ENCODE measurements at regions not wholly inside any gene's neighbourhood (a gene's known extent, or its start where the extent isn't known, plus 50 kb on each side); places are given as distances from the start of the nearest gene placed in this dataset.

DNA sequence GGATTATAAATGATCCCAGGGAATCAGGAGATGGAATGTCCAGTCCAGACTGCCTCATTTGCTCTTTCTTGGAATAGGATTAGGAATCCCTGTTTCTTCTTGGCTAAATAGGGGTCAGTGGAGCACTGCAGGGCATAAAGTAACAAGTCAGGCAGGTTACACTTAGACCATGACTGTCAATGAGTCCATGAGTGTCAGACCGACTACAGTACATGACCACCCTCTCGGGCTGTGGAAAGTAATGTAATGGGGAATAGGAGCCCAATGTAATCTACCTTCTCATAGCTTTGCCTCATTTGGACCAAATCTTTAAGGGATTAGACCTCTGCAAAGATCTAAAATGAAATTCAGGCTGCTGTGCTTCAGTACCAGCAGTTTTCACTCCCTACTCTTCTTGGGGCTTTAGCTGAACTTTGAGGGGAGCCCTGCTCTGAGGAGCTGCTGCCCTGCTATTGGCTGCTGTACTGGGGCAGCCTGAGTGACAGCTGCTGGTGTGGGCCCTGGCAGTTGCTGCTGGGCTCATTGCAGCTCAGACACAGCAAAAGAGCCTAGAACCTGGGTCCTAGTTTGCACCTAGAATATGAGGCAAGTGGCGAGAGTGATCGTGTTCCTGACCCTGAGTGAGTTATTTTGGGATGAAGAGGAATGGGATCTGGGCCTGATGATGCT lies 62.2 kb upstream of the OR4E1 start:
- peak overlapping the region; percentile 57 to 74 for H3K27ac Mint-ChIP-seq
- DNase-seq (peak in 9 of 35 experiments; percentile 6 to 44 (median 15)), ATAC-seq (replicated peaks in 1 of 4) (peak; percentile 65 to 85 (median 81))
- 80% methylated on average over 2 of the region's 4 CpGs for WGBS (ENCODE audit: insufficient coverage)
- POLR2A ChIA-PET = no interaction called here
- CTCF ChIA-PET = interaction anchor here in 1 of 2 donors (1.3 kb wide), 1 partner anchor 11 kb away, joined by 3 read pairs; no protein-coding TSS in a partner anchor
- Histone ChIP-seq H3K9me3 (no peaks in the 10 kb centered on the region), H3K27me3 (replicated peaks in 1 of 2; ENCODE audit: control insufficient read depth in 2 of 2, extremely low read depth in 1 of 2, insufficient read depth in 2 of 2, low read length in 1 of 2) (peaks cover 0 to 5% of the 10 kb centered on the region in 2 experiments), H3K4me1 (ENCODE audit: control insufficient read depth in 1 of 2, extremely low read depth in 1 of 2, insufficient read depth in 2 of 2, low read length in 2 of 2) (no peaks in the 10 kb centered on the region), H3K4me3 (ENCODE audit: control insufficient read depth in 1 of 2, extremely low read depth in 1 of 2, low read length in 1 of 2) (peak overlapping the region in 1 of 2 donors; percentile 39), H3K36me3 (ENCODE audit: control insufficient read depth in 2 of 2, extremely low read depth in 1 of 2, insufficient read depth in 1 of 2, low read length in 1 of 2) (no peaks in the 10 kb centered on the region), H3K27ac (ENCODE audit: low read length) (no peak overlapping the region)
- H3K4me1 Mint-ChIP-seq = peaks cover 5 to 9% (median 8%) of the 10 kb centered on the region in 3 donors
- peaks cover 37 to 61% of the 10 kb centered on the region in 2 donors for H3K27me3 Mint-ChIP-seq
- H3K36me3 Mint-ChIP-seq = no peaks in the 10 kb centered on the region
- no peaks in the 10 kb centered on the region for H3K9me3 Mint-ChIP-seq
- peak overlapping the region; percentile 54 to 71 (median 68) for H3K4me3 Mint-ChIP-seq

- ChIA-PET CTCF (interaction anchor here in 1 of 2 donors (1.2 to 1.3 kb wide), 2 partner anchors 12 to 33 kb away, joined by 3 to 4 read pairs; no protein-coding TSS in a partner anchor), POLR2A (no interaction called here)
- no peaks in the 10 kb centered on the region for H3K9me3 ChIP-seq
- Mint-ChIP-seq H3K4me3 (peak overlapping the region; percentile 54 to 71 (median 68)), H3K4me1 (peaks cover 5 to 9% (median 8%) of the 10 kb centered on the region in 3 donors), H3K27ac (peak overlapping the region in 1 of 2 donors; percentile 37), H3K27me3 (peaks cover 33 to 56% of the 10 kb centered on the region in 2 donors), H3K9me3 (no peaks in the 10 kb centered on the region), H3K36me3 (no peaks in the 10 kb centered on the region)
- peak overlapping the region in 1 of 2 donors; percentile 39 for H3K4me3 ChIP-seq (ENCODE audit: control insufficient read depth in 1 of 2, extremely low read depth in 1 of 2, low read length in 1 of 2)
- ATAC-seq (replicated peaks in 1 of 4) (no peak), DNase-seq (peak in 1 of 35 experiments; percentile 27)
- peaks cover 0 to 5% of the 10 kb centered on the region in 2 experiments for H3K27me3 ChIP-seq (replicated peaks in 1 of 2; ENCODE audit: control insufficient read depth in 2 of 2, extremely low read depth in 1 of 2, insufficient read depth in 2 of 2, low read length in 1 of 2)
- H3K36me3 ChIP-seq (ENCODE audit: control insufficient read depth in 2 of 2, extremely low read depth in 1 of 2, insufficient read depth in 1 of 2, low read length in 1 of 2) = no peaks in the 10 kb centered on the region
- no CpG with 5 or more reads among the region's 3 CpGs for WGBS (ENCODE audit: insufficient coverage)
- H3K27ac ChIP-seq (ENCODE audit: low read length) = no peak overlapping the region
- no peaks in the 10 kb centered on the region for H3K4me1 ChIP-seq (ENCODE audit: control insufficient read depth in 1 of 2, extremely low read depth in 1 of 2, insufficient read depth in 2 of 2, low read length in 2 of 2)
Observed at GRCh38 chr14:21735200-21735599, 61.6 kb upstream of the OR4E1 start.

GRCh38 chr14:21734457-21735074 lies 60.9 kb upstream of the OR4E1 start:
- Mint-ChIP-seq H3K27ac (peak overlapping the region; percentile 29 to 62), H3K36me3 (no peaks in the 10 kb centered on the region), H3K4me1 (peaks cover 12 to 16% (median 14%) of the 10 kb centered on the region in 3 donors), H3K27me3 (peaks cover 26 to 50% of the 10 kb centered on the region in 2 donors), H3K4me3 (peak overlapping the region in 2 of 3 donors; percentile 8 to 71), H3K9me3 (no peaks in the 10 kb centered on the region)
- Histone ChIP-seq H3K4me1 (ENCODE audit: control insufficient read depth in 1 of 2, extremely low read depth in 1 of 2, insufficient read depth in 2 of 2, low read length in 2 of 2) (no peaks in the 10 kb centered on the region), H3K36me3 (ENCODE audit: control insufficient read depth in 2 of 2, extremely low read depth in 1 of 2, insufficient read depth in 1 of 2, low read length in 1 of 2) (no peaks in the 10 kb centered on the region), H3K27ac (ENCODE audit: low read length) (no peak overlapping the region), H3K4me3 (ENCODE audit: control insufficient read depth in 1 of 2, extremely low read depth in 1 of 2, low read length in 1 of 2) (no peak overlapping the region), H3K27me3 (replicated peaks in 1 of 2; ENCODE audit: control insufficient read depth in 2 of 2, extremely low read depth in 1 of 2, insufficient read depth in 2 of 2, low read length in 1 of 2) (peaks cover 0 to 3% of the 10 kb centered on the region in 2 experiments), H3K9me3 (no peaks in the 10 kb centered on the region)
- DNase-seq (peak in 18 of 35 experiments; percentile 6 to 85 (median 33)), ATAC-seq (replicated peaks in 1 of 4) (peak; percentile 44 to 60 (median 50))
- CTCF ChIA-PET = interaction anchor here in 1 of 2 donors (0.7 to 1.2 kb wide), 5 partner anchors 9 to 34 kb away, joined by 3 to 5 read pairs (median 4); no protein-coding TSS in a partner anchor
- POLR2A ChIA-PET = interaction anchor here in 1 of 2 donors (0.6 kb wide), 1 partner anchor 266 kb away, joined by 3 read pairs; no protein-coding TSS in a partner anchor
- 17% methylated on average over 1 of the region's 7 CpGs for WGBS (ENCODE audit: insufficient coverage)

DNA sequence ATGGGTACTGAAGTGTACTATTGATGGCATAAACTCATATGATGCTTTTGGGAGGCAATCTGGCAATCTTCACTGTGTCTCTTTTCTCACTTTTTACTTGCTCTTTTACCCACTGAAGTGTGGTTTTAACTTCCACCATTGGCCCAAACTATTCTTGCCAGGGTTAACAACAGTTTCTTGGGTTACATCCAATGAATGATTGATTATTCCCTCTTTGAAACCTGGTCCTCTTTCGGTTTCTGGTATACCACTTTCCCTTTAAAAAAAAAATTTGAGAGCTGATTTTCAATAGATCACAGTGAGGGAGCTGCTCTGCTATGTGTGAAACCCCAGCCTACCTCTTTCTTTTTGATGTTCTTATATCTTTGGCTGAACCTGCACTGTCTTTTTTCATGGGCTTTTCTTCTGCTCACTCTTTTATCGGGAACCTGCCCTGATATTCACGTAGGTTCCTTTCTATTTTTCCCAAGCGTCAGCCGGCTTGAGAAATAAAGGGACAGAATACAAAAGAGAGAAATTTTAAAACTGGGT lies 56.1 kb upstream of the OR4E1 start:
- ChIA-PET CTCF (interaction anchor here in 1 of 2 donors (0.7 to 1.4 kb wide), 2 partner anchors 9 to 12 kb away, joined by 3 read pairs; no protein-coding TSS in a partner anchor), POLR2A (no interaction called here)
- Mint-ChIP-seq H3K9me3 (no peaks in the 10 kb centered on the region), H3K4me1 (peaks cover 11 to 16% (median 12%) of the 10 kb centered on the region in 3 donors), H3K27me3 (peaks cover 16 to 24% of the 10 kb centered on the region in 2 donors), H3K4me3 (peak overlapping the region; percentile 56 to 69 (median 57)), H3K36me3 (no peaks in the 10 kb centered on the region), H3K27ac (peak overlapping the region; percentile 71 to 85)
- WGBS (ENCODE audit: insufficient coverage) = 0% methylated on average over 1 of the region's 5 CpGs
- peak in 3 of 4 experiments; percentile 45 to 83 (median 56) for ATAC-seq (replicated peaks in 1 of 4)
- Histone ChIP-seq H3K4me1 (ENCODE audit: control insufficient read depth in 1 of 2, extremely low read depth in 1 of 2, insufficient read depth in 2 of 2, low read length in 2 of 2) (no peaks in the 10 kb centered on the region), H3K36me3 (ENCODE audit: control insufficient read depth in 2 of 2, extremely low read depth in 1 of 2, insufficient read depth in 1 of 2, low read length in 1 of 2) (no peaks in the 10 kb centered on the region), H3K4me3 (ENCODE audit: control insufficient read depth in 1 of 2, extremely low read depth in 1 of 2, low read length in 1 of 2) (no peak overlapping the region), H3K27ac (ENCODE audit: low read length) (peak overlapping the region; percentile 41), H3K27me3 (replicated peaks in 1 of 2; ENCODE audit: control insufficient read depth in 2 of 2, extremely low read depth in 1 of 2, insufficient read depth in 2 of 2, low read length in 1 of 2) (peaks cover 0 to 2% of the 10 kb centered on the region in 2 experiments), H3K9me3 (no peaks in the 10 kb centered on the region)
- DNase-seq = peak in 1 of 35 experiments; percentile 37

- Histone ChIP-seq H3K27ac (ENCODE audit: low read length) (no peak overlapping the region), H3K36me3 (ENCODE audit: control insufficient read depth in 2 of 2, extremely low read depth in 1 of 2, insufficient read depth in 1 of 2, low read length in 1 of 2) (no peaks in the 10 kb centered on the region), H3K4me1 (ENCODE audit: control insufficient read depth in 1 of 2, extremely low read depth in 1 of 2, insufficient read depth in 2 of 2, low read length in 2 of 2) (no peaks in the 10 kb centered on the region), H3K9me3 (no peaks in the 10 kb centered on the region), H3K4me3 (ENCODE audit: control insufficient read depth in 1 of 2, extremely low read depth in 1 of 2, low read length in 1 of 2) (no peak overlapping the region), H3K27me3 (replicated peaks in 1 of 2; ENCODE audit: control insufficient read depth in 2 of 2, extremely low read depth in 1 of 2, insufficient read depth in 2 of 2, low read length in 1 of 2) (peaks cover 2 to 8% of the 10 kb centered on the region in 2 experiments)
- WGBS (ENCODE audit: insufficient coverage) = no CpG with 5 or more reads among the region's 2 CpGs
- Mint-ChIP-seq H3K4me1 (peaks cover 6 to 9% (median 9%) of the 10 kb centered on the region in 3 donors), H3K27me3 (peaks cover 18 to 21% of the 10 kb centered on the region in 2 donors), H3K36me3 (no peaks in the 10 kb centered on the region), H3K27ac (peak overlapping the region in 1 of 2 donors; percentile 51), H3K4me3 (peak overlapping the region in 1 of 3 donors; percentile 15), H3K9me3 (no peaks in the 10 kb centered on the region)
- POLR2A ChIA-PET = no interaction called here
- CTCF ChIA-PET = interaction anchor here (0.6 to 1.4 kb wide), 2 partner anchors 9 to 15 kb away, joined by 3 to 4 read pairs; no protein-coding TSS in a partner anchor
- ATAC-seq (replicated peaks in 1 of 4) = no peak
- DNase-seq = no peak
Observed at GRCh38 chr14:21725250-21725649, 51.6 kb upstream of the OR4E1 start.

Data from T-cell (primary cell).